ENCODE measurements at regions not wholly inside any gene's neighbourhood (a gene's known extent, or its start where the extent isn't known, plus 50 kb on each side); places are given as distances from the start of the nearest gene placed in this dataset.

DNA sequence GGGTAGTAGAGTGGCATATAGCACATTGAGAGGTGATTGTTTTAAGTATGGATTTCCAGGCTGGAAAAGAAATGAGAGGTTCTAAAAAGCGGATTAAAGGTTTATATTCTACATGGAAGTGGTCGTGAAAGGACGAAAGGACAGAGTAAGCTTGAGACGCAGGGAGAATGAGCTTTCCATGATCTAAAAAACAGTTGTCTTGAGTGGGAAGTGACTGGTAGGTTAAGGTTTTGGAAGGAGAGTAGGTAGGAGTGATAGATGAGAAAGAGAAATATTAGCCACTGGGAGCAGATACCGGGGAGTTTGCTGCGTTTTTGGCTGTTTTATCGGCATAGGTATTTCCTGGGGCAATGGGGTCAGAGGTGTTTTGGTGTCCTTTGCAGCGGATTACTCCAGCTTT, 750.6 kb upstream of the ADGRB3 start:
- RAD21 ChIA-PET (ENCODE audit: unreplicated experiment): no interaction called here
- no peaks in the 10 kb centered on the region for H3K27me3 ChIP-seq (replicated peaks in 1 of 2; ENCODE audit: control insufficient read depth in 2 of 2, insufficient read depth in 2 of 2, low read length in 1 of 2)
- CTCF ChIA-PET: no interaction called here
- H3K4me3 ChIP-seq: no peak overlapping the region
- H3K4me2 ChIP-seq (ENCODE audit: control insufficient read depth, insufficient read depth): no peak overlapping the region
- H3K9me3 ChIP-seq (replicated peaks; ENCODE audit: control insufficient read depth, insufficient read depth, low read length): no peaks in the 10 kb centered on the region
- WGBS (ENCODE audit: insufficient coverage, insufficient replicate concordance, low lambda C conversion rate, missing lambda C conversion rate): 42% methylated on average over 8 of the region's 8 CpGs
- FAIRE-seq (no peak), ATAC-seq (no peak), DNase-seq (ENCODE audit: low read depth, low spot score) (no peak)
- TF ChIP-seq SRF (IDR thresholded peaks at IDR 0.05; ENCODE audit: low read depth in 2 of 2, low read length in 2 of 2) (no peak), SP1 (IDR thresholded peaks at IDR 0.05; ENCODE audit: low read depth, low read length) (no peak), ZBED1 (IDR thresholded peaks at IDR 0.05; ENCODE audit: borderline replicate concordance) (no peak), TCF7 (IDR thresholded peaks at IDR 0.05; ENCODE audit: borderline replicate concordance) (no peak), SIN3A (IDR thresholded peaks at IDR 0.05; ENCODE audit: low read depth, low read length) (no peak), IKZF2 (IDR thresholded peaks at IDR 0.05) (no peak), MYB (IDR thresholded peaks at IDR 0.05; ENCODE audit: borderline replicate concordance, low read depth, low read length) (no peak), PML (IDR thresholded peaks at IDR 0.05; ENCODE audit: low read length) (no peak)
- TF ChIP-seq, protein P1, sequence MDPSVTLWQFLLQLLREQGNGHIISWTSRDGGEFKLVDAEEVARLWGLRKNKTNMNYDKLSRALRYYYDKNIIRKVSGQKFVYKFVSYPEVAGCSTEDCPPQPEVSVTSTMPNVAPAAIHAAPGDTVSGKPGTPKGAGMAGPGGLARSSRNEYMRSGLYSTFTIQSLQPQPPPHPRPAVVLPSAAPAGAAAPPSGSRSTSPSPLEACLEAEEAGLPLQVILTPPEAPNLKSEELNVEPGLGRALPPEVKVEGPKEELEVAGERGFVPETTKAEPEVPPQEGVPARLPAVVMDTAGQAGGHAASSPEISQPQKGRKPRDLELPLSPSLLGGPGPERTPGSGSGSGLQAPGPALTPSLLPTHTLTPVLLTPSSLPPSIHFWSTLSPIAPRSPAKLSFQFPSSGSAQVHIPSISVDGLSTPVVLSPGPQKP (IDR thresholded peaks at IDR 0.05; ENCODE audit: low read depth, low read length): no peak
- intact Hi-C loops (cut with micrococcal nuclease; ENCODE audit: unreplicated experiment): no loop called here
- H4K20me1 ChIP-seq (ENCODE audit: control insufficient read depth, insufficient read depth): no peaks in the 10 kb centered on the region
- POLR2A ChIA-PET: no interaction called here
- no peaks in the 10 kb centered on the region for H3K36me3 ChIP-seq (ENCODE audit: control insufficient read depth in 2 of 2, insufficient read depth in 2 of 2, low read length in 1 of 2)
- no TSS peak for BruUV-seq (replicated peaks)
- no peaks in the 10 kb centered on the region for H3K79me2 ChIP-seq (ENCODE audit: control insufficient read depth, insufficient read depth, low read length)
- no peak overlapping the region for H2AFZ ChIP-seq (ENCODE audit: control insufficient read depth, low read depth, low read length)
- H3K4me1 ChIP-seq (ENCODE audit: control insufficient read depth, insufficient read depth, low read length): no peaks in the 10 kb centered on the region
- SMC1A ChIA-PET (ENCODE audit: uncharacterized antibody, unreplicated experiment): interaction anchor here (0.7 kb wide), 1 partner anchor 282 kb away, joined by 3 read pairs; no protein-coding TSS in a partner anchor
- in situ Hi-C loops (cut with MboI): no loop called here
- no peak overlapping the region for H3K9ac ChIP-seq (ENCODE audit: control insufficient read depth, insufficient read depth, low read length)
- no peak overlapping the region for H3K27ac ChIP-seq (ENCODE audit: control insufficient read depth, insufficient read depth)
